GM12874 (cell line): ENCODE measurements at regions not wholly inside any gene's neighbourhood (a gene's known extent, or its start where the extent isn't known, plus 50 kb on each side); places are given as distances from the start of the nearest gene placed in this dataset.

Source experiments
- CTCF ChIP-seq: IDR thresholded peaks from 2 replicates; pipeline ENCODE4 v1.5.1; 2011; ENCODE audit warnings: low read depth, mild to moderate bottlenecking, control low read depth, low read length, moderate library complexity; ENCODE audit not compliant: insufficient read depth

DNA sequence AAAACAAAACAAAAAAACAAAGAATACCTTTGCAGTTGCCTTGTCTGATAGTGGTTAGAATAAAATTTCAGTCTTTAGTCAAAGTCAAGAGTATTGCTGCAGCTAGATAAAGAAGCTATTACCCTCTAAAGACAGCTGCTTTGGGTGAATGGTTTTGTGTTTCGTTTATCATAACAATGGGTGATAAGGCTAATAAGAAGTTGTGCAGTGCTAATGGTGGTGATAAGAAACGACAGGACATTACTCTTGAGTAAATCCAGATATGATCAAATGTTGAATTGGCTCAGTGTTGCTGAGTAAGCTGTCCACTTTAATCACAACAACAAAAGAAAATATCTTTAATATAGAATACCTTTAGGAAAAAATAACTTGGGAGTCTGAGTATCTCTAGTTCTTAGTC, 1825.3 kb downstream of the SLITRK5 start:
- TF ChIP-seq CTCF: no peak

DNA sequence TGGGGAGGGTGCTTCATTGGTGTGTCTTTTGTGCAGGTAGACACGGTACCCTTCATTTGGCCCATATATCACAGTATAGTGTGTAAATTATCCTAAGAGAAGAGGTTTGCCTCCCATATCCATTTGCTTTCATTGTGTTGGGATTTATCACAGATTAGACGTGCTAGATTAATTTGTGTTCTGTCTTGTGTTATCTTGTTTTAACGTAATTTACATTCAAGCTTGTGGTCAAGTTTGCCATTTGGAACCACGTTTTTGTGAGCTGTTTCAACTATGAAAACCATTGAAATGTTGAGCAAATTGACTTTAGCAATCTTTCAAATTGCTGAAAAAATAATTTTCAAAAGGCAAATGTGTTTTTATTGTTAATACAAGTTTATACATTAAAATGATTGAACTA, 1826.5 kb downstream of the SLITRK5 start:
- TF ChIP-seq CTCF: no peak

- no peak for TF ChIP-seq CTCF
Measured at GRCh38 chr13:89502286-89502685, 1831.1 kb downstream of the SLITRK5 start.

DNA sequence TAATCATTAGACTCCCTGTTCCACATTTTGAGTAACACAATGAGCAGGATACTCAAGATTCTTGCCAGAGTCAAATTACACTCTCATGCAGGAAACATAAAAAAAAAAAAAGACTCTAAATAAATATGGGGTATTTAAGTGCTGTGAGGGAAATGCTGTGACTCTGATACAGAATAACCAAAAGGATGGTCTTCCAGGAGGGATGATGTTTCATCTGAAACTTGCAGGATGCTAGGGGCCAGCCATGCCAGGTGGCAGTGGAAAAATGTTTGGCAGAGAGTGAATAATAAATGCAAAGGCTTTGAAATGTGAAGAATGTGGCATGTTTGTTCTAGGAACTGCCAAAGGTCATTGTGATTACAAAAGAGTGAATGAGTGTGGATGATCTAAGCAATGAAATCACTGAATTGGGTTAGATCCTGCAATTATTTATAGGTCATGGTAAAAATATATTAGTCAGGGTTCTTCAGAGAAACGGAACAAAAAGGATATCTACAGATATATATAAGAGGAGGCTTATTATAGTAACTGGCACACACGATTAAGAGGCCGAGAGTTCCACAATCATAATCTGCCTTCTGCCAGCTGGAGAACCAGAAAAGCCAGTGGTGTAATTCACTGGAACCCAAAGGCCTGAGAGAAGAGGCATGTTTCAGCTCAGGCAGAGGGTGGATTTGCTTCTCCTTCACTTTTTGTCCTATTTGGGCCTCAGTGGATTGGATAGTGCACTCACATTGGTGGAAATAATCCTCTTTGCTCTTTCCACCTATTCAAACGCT, 1832.8 kb upstream of the MIR17HG start:
- TF ChIP-seq CTCF: no peak

GRCh38 chr13:89515948-89516347, 1831.5 kb upstream of the MIR17HG start:
- no peak for TF ChIP-seq CTCF

- TF ChIP-seq CTCF: no peak
Measured at GRCh38 chr13:89518289-89519077, 1829.0 kb upstream of the MIR17HG start.

GRCh38 chr13:89520468-89520867, 1827.0 kb upstream of the MIR17HG start:
- TF ChIP-seq CTCF: no peak
